Ishikawa (cell line): ENCODE measurements at regions not wholly inside any gene's neighbourhood (a gene's known extent, or its start where the extent isn't known, plus 50 kb on each side); places are given as distances from the start of the nearest gene placed in this dataset.

ENCODE experiments used
- CREB1 ChIP-seq: IDR thresholded peaks from 2 replicates; pipeline ENCODE4 v1.6.1; 2012; ENCODE audit warnings: low read depth
- REST ChIP-seq: IDR thresholded peaks from 2 replicates; pipeline ENCODE4 v1.6.1; 2012; ENCODE audit warnings: low read depth, mild to moderate bottlenecking
- TAF1 ChIP-seq: IDR thresholded peaks from 2 replicates; pipeline ENCODE4 v1.6.1; 2012; ENCODE audit warnings: low read depth, mild to moderate bottlenecking
- TEAD4 ChIP-seq: IDR thresholded peaks from 2 replicates; pipeline ENCODE4 v1.6.1; 2012

- TF ChIP-seq TAF1 (no peak), TEAD4 (no peak), CREB1 (no peak), REST (no peak)
Observed at GRCh38 chr7:69482676-69483075, 115.6 kb upstream of the AUTS2 start.
